Stimulated activated CD8-positive, alpha-beta memory T cell treated with anti-CD3 and anti-CD28 coated beads, Interleukin-12 subunit alpha, Interleukin-12 subunit beta, amount 100 ng/mL, for 24 hours (primary cell): ENCODE measurements at regions not wholly inside any gene's neighbourhood (a gene's known extent, or its start where the extent isn't known, plus 50 kb on each side); places are given as distances from the start of the nearest gene placed in this dataset.
"Not testable (repeated sequence)": the region's sequence is repeated elsewhere in the genome, so short reads cannot be mapped to it uniquely, and the experiment has no call there.

Experiments used
- DNase-seq: peaks from one replicate; pipeline ENCODE4 v3.0.0-alpha.2; 2020; ENCODE audit errors: extremely low read depth

DNA sequence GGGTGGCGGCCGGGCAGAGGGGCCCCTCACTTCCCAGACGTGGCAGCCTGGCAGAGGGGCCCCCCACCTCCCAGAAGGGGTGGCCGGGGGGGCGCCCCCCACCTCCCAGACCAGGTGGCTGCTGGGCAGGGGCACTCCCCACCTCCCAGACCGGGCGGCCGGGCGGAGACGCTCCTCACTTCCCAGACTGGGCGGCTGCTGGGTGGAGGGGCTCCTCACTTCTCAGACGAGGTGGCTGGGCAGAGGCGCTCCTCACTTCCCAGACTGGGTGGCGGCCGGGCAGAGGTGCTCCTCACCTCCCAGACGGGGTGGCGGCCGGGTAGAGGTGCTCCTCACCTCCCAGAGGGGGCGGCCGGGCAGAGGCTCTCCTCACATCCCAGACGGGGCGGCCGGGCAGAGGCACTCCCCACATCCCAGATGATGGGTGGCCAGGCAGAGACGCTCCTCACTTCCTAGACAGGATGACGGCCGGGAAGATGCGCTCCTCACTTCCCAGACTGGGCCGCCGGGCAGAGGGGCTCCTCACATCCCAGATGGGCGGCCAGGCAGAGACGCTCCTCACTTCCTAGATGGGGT, 303.2 kb upstream of the DIPK2B start:
- DNase-seq, result not testable (repeated sequence)

DNA sequence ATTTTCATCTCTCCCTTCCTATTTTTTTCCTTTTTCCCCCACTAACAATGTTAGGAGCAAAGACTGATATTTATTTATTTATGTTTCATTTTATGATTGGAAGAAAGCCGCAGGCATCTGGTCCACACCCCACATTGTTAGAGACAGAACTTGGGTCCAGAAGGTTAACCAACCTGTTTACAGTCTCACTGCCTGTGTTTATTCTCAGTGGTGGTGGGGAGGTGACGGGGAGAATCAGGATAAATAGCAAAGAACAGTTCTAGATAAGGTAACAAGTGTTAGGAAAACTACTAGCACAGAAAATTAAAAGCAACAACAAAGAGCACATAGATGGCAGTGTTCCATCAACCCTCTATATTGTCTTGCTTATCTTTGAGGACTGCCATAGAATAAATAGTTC, 301.7 kb upstream of the DIPK2B start:
- DNase-seq, result no peak

DNA sequence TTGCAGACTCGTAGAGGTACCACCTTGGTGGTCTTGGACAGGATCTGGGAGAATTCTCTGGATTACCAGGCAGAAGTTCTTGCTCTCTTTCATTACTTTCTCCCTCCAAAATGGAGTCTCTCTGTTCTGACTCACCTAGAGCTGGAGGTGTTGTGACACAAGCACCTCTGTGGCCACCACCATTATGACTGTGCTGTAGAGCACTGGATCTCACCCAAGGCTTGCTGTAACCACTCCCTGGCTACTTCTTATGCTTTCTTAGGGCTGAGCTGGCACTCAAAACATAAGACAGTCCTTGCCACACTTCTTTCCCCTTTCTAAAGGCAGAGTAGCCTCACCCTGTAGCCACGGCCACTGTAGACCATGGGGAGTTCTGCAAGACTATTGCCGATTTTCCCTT, 296.6 kb upstream of the DIPK2B start:
- no peak for DNase-seq

DNA sequence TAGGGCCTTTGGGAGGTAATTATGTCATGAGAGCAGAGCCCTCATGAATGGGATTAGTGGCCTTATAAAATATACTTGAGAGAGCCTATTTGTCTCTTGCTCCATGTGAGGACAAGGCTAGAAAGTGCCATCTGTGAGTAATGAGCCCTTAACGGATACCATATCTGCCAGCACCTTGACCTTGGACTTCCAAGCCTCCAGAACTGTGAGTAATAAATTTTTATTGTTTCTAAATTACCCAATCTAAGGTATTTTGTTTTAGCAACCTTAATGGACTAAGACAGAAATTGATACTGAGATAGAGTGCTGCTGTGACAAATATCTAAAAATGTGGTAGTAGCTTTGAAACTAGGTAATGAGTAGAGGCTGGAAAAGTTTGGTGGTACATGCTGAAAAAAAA, 285.0 kb upstream of the DIPK2B start:
- DNase-seq, result no peak

DNA sequence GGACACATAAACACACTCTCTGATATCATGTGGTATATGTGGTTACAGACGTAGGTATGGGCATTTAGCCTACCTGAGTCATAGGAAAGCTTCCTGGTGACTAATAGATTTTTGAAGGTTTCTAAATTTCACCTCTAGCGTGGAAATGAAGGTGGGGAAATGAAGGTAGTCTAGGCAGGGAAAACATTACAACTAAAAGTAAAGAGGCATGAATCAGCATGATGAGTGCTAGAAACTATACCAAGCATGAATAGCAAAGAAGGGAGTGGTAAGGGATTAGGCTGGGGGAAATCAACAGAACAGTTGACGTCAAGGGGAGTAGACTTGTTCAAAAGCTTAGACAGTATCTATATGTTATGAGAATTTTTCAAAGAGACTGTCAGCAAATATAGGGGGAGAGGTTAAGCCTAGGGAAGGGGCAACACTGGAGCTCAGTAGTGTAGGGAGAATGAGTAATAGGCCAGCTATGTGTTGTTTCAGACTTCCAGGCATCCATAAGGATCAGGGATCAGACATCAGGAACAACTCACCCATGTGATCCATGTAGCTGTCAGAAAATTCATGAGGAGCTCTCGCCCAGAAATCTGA, 279.3 kb upstream of the DIPK2B start:
- DNase-seq, result no peak

GRCh38 chrX:45479196-45479834, 278.6 kb upstream of the DIPK2B start:
- DNase-seq, result no peak

DNA sequence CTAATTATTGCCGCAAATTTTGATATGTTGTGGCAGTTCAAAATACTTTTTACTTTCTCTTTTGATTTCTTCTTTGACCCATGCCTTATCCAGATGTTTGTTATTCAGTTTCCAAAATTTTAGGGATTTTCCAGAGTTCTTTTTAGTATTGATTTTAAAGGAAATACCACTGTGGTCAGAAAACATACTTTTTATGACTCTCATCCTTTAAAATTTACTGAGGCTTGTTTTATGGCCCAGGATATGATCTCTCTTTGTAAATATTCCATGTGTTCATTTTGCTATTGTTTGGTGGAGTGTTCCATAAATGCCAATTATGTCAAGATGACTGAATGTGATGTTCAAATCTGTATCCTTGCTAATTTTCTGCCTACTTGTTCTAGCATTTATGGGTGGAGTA, 272.3 kb upstream of the DIPK2B start:
- no peak for DNase-seq

DNA sequence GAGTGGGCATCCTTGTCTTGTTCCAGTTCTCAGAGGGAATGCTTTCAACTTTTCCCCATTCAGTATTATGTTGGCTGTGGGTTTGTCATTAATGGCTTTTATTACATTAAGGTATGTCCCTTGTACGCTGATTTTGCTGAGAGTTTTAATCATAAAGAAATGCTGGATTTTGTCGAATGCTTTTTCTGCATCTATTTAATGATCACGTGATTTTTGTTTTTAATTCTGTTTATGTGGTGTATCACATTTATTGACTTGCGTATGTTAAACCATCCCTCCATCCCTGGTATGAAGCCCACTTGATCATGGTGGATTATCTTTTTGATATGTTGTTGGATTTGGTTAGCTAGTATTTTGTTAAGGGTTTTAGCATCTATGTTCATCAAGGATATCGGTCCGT, 266.9 kb upstream of the DIPK2B start:
- not testable (repeated sequence) for DNase-seq

DNA sequence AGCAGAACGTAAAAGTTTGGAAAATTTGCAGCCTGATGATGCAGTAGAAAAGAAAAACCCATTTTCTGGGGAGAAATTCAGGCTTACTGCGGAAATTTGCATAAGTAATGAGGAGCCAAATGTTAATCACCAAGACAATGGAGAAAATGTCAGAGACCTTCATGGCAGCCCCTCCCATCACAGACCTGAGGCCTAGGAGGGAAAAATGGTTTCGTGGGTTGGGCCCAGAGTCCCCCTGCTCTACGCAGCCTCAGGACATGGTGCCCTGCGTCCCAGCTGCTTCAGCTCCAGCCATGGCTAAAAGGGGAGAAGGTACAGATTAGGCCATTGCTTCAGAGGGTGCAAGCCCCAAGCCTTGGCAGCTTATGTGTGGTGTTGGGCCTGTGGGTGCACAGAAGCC, 255.1 kb upstream of the DIPK2B start:
- DNase-seq, result not testable (repeated sequence)

DNA sequence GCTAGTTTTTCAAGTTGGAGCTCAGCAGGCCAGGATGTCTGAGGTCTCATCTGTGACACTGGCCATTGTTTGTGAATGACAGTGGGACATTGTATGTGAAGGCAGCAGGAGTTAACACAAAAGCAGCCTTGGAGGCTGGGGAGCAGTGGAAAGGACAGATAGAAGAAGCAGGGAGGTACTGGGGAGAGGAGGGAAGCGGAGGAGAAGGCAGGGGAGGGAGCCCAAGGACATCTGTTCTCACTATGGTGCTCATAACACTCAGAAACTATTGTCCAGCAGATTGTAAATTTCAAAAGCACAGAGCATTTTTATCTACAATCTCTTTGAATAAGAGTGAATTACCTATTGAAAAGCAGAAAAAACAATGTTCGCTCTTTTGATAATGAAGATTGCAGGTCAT, 253.6 kb upstream of the DIPK2B start:
- DNase-seq, result no peak

DNA sequence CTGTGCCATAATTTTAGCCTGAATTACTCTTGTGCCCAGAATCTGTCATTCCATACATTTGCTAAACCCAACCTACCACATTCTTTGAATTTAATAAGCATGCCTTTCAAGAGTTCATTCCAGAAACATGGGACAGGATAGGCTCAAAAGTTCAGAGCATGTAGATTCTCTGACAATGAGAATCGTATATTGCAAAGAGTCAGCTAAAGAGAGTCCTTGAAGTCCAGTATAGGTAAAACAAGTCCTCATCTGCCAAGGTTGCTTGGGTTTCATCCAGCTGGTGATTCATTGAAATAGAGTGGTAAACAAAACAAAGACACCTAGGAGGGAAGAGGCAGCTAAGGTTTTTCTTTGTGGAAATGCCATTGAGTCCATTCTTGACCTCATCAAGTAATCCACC, 249.3 kb upstream of the DIPK2B start:
- no peak for DNase-seq

DNA sequence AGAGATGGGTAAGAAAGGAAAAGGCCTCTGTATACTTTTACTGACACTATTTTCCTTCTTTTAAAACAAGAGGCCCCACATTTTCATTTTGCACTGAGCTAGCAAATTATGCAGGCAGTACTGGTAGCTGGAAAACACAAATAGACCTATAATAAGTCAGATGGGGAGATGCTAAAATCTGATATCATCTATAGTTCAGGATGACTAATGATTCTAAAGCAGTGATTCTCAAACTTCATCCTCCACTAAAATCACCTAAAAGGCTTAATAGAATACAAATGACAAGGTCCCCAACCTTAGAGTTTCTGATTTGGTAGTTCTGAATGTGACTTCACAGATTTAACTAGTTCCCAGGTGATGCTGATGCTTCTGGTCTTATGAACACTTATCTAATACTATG, 247.3 kb upstream of the DIPK2B start:
- DNase-seq, result no peak

GRCh38 chrX:45447331-45447730, 246.7 kb upstream of the DIPK2B start:
- no peak for DNase-seq

DNA sequence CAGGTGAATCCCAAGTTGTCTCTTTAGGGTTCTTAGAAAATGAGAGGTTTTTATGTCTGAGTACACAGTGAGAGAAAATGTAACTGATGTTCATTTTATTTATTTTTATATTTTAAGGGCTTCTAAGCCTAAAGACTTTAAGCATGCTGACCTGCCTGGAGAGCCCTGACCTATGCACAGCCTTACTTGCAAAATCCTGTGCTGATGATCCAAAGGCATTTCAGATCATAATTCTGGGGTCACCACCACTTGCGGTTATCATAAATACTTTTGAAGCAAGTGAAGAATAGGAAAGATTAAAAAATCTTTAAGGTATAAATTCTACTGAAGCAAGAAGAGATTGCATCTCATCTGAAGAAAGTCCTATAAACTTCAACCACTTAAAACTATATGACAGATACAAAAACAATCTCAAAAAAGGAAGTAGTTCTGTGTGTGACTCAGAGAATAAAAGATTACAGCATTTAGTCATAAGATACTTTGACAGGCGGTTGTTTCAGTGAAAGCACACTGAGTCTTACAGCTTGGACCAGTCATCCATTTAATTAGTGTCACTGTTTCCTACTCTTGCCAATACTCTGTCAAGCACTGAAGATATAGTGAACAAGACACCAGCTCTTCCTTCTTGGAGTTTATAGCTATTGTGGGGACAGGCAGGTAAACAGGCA, 245.2 kb upstream of the DIPK2B start:
- no peak for DNase-seq

DNA sequence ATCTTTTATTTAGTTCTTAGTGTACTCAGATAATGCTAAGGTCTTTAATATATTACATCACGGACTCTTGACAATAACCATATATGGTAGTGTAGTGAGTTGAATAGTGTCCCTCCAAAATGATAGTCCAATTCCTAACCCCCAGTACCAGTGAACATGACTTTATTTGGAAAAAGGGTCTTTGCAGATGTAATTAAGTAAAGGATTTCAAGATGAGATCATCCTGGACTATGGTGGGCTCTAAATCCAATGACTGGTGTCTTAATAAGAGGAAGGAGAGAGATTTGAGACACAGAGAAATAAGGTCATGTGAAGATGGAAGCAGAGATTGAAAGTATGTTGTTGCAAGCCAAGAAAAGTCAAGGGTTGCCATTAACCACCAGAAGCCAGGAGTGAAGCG, 236.5 kb upstream of the DIPK2B start:
- no peak for DNase-seq

DNA sequence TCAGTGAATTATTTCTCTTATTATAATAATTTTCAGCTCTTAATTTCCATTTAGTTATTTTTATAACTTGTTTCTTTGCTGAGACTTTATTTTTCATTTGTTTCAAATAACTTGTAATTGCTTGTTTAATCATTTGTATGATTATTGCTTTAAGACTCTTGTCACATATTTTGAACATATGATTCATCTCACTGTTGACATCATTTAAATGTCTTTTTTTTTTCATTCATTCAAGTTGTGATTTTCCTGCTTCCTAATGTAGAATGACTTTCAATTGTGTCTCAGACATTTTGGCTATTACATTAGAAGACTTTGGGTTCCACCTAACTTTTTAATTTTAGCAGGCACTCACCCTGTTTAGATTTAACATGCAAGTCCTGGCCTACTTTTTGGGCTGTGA, 234.8 kb upstream of the DIPK2B start:
- DNase-seq, result no peak

DNA sequence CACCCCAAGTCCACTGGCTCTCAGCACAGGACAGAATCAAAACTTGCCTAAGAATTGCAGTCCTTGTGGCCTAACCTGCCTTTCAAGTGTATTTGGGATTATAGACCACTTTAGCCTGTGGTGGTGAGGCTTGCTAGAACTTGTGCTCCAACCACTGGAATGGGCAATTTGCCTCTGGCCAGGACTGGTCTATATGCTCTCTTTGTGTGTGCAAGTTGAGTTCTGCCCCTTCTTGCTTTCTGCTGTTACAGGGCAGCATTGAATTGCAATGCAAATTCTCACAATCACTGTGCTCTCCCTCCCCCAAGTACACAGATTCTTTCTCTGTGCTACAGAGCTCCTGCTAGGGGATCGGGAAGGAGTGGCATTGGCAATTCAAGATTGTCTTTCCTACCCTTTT, 233.6 kb upstream of the DIPK2B start:
- DNase-seq, result no peak

DNA sequence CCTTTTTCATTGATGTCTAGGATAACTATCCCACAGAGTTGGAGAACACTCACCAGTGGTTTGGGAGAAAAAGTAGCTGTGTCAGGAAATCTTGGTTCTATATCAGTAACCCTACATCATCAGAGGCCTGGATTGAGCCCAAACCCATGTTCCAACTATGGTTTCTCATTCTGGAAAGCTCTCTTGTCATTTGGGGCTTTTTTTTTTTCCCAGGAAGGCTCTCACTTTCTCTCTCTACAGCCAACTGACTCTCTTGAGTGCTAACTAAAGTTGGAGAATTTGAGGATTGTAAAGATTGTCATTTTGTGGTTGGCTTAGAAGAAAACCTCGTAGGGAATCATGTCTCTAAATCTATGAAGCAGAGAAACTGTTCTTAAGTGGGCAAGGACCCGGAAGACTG, 228.2 kb upstream of the DIPK2B start:
- DNase-seq, result no peak

DNA sequence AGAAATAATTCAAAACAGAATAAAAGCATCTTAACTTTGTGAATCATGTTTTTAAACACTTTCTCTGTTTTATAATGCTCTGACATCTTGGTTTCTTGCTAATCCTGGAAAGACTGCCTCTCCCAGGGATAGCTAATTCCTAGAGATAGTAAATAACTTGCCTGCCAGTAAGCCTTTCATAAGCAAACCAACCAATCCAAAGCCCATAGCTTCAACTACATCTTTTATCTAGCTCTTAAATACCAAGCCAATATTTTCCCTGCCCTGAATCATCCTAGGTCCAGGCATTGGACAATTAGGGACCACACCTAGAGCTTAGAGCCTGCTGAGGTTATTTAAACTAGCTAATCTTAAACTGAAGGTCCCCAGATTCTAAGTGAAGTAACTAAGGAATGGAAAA, 223.7 kb upstream of the DIPK2B start:
- DNase-seq, result no peak

- DNase-seq, result no peak
Observed at GRCh38 chrX:45422216-45422925, 221.7 kb upstream of the DIPK2B start.

DNA sequence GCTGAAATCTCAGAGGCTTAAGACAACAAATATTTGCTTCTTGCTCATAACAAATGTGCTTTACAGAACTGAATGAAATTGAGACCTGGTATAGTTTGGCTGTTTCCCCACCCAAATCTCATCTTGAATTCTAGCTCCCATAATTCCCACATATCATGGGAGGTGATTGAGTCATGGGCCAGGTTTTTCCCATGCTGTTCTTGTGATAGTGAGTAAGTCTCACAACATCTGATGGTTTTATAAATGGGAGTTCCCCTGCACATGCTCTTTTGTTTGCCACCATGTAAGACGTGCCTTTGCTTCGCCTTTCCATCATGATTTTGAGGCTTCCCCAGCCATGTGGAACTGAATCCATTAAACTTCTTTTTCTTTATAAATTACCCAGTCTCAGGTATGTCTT, 221.1 kb upstream of the DIPK2B start:
- DNase-seq, result no peak

DNA sequence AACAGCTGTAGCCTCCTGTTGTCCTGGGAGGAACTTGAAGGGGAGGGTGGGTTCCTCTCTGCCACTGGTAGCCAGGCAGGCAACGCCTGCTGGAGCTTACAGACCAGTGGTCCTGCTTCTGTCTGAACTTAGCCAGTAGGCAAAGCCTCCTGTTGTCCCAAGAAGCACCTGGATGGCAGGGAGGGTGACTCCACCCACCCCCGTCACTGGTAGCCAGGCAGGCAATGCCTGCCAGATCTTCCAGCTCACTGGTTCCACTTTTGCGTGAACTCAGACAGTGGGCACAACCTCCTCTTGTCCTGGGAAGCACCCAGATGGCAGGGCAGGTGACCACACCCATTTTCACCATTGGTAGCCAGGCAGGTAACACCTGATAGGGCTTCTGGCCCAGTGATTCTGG, 203.5 kb upstream of the DIPK2B start:
- DNase-seq, result no peak

- DNase-seq, result no peak
Observed at GRCh38 chrX:45401923-45402322, 201.2 kb upstream of the DIPK2B start.
